T-helper 17 cell (primary cell): ENCODE measurements at regions not wholly inside any gene's neighbourhood (a gene's known extent, or its start where the extent isn't known, plus 50 kb on each side); places are given as distances from the start of the nearest gene placed in this dataset.

Experiments used
- ATAC-seq: fragments of 150-1000 bp; cut with Tn5 transposase; 2 replicates; pipeline ENCODE4 v1.10.0; 2021; ENCODE audit warnings: mild to moderate bottlenecking, moderate library complexity
- DNase-seq, 3 donors: peaks; one replicate each; pipeline versions ENCODE4 v3.0.0 to v3.0.0-alpha.2; 2020 to 2021
- H3K9me3 ChIP-seq: one replicate; pipeline ENCODE4 v1.7.0; 2013; ENCODE audit warnings: low read length, mild to moderate bottlenecking; ENCODE audit not compliant: control insufficient read depth, poor library complexity, severe bottlenecking
- H3K27ac Mint-ChIP-seq: one replicate; pipeline ENCODE4 v1.8.0; 2022; ENCODE audit warnings: mild to moderate bottlenecking, moderate library complexity, mixed read lengths
- H3K27me3 Mint-ChIP-seq: one replicate; pipeline ENCODE4 v1.8.0; 2022; ENCODE audit warnings: mixed read lengths
- H3K36me3 Mint-ChIP-seq: one replicate; pipeline ENCODE4 v1.8.0; 2022; ENCODE audit warnings: low read depth, mixed read lengths
- H3K4me1 Mint-ChIP-seq: one replicate; pipeline ENCODE4 v1.8.0; 2022; ENCODE audit warnings: mild to moderate bottlenecking, mixed read lengths
- H3K4me3 Mint-ChIP-seq: one replicate; pipeline ENCODE4 v1.8.0; 2022; ENCODE audit warnings: mild to moderate bottlenecking, moderate library complexity, mixed read lengths

GRCh38 chr1:38724160-38725131, 135.1 kb downstream of the RRAGC start:
- DNase-seq (no peak), ATAC-seq (no peak)
- H3K9me3 ChIP-seq = no peaks in the 10 kb centered on the region
- Mint-ChIP-seq H3K4me1 (no peaks in the 10 kb centered on the region), H3K36me3 (peaks cover 3% of the 10 kb centered on the region), H3K27me3 (peaks cover 86% of the 10 kb centered on the region), H3K4me3 (no peak overlapping the region), H3K27ac (no peak overlapping the region)

DNA sequence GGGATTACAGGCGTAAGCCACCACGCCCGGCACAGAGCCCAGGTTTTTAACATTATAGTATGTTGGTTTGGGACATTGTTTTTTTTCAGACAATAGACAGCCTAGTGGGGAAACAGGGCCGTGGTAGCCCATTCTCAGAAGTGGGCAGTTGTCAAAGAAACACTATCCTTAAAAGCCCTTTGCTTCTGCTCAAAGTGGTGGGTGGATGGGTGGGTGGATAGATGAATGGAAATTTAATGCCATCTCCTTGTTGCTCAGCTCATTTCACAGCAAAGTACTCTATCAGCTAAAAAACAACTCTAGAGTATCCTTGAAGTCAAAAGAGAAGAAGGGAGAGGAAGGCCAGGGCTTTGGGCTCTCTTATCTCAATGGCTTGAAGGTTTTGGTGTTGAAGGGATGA, 137.8 kb downstream of the RRAGC start:
- no peaks in the 10 kb centered on the region for H3K9me3 ChIP-seq
- Mint-ChIP-seq H3K27ac (no peak overlapping the region), H3K27me3 (peaks cover 79% of the 10 kb centered on the region), H3K4me3 (no peak overlapping the region), H3K36me3 (peaks cover 3% of the 10 kb centered on the region), H3K4me1 (no peaks in the 10 kb centered on the region)
- no peak for DNase-seq
- no peak for ATAC-seq

GRCh38 chr1:38719880-38720279, 139.7 kb downstream of the RRAGC start:
- no peaks in the 10 kb centered on the region for H3K4me1 Mint-ChIP-seq
- H3K9me3 ChIP-seq = no peaks in the 10 kb centered on the region
- H3K27me3 Mint-ChIP-seq = peaks cover 63% of the 10 kb centered on the region
- DNase-seq = no peak
- no peak overlapping the region for H3K4me3 Mint-ChIP-seq
- ATAC-seq = no peak
- peaks cover 3% of the 10 kb centered on the region for H3K36me3 Mint-ChIP-seq
- H3K27ac Mint-ChIP-seq = no peak overlapping the region

DNA sequence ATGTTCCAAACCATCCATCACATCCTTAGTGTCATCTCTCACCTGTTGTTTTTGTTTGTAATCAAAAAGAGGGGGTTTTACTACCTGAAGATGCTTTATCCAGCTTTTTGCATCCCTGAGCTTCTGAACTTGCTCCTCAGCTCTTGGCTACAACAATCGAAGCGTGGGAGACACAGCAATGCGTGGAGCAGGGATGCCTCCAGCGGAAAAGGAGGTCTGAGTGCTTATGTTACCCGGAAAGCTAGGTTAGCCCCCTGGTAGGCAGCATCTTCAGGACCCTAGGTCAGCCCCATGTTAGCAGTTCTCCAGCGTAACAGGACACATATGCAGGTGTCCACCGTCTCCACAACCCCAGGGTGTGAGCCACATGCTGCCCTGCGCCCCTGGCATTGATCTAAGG, 141.5 kb downstream of the RRAGC start:
- DNase-seq (no peak), ATAC-seq (no peak)
- H3K27me3 Mint-ChIP-seq = peaks cover 45% of the 10 kb centered on the region
- H3K9me3 ChIP-seq = no peaks in the 10 kb centered on the region
- no peak overlapping the region for H3K4me3 Mint-ChIP-seq
- no peak overlapping the region for H3K27ac Mint-ChIP-seq
- H3K36me3 Mint-ChIP-seq = no peaks in the 10 kb centered on the region
- H3K4me1 Mint-ChIP-seq = no peaks in the 10 kb centered on the region

DNA sequence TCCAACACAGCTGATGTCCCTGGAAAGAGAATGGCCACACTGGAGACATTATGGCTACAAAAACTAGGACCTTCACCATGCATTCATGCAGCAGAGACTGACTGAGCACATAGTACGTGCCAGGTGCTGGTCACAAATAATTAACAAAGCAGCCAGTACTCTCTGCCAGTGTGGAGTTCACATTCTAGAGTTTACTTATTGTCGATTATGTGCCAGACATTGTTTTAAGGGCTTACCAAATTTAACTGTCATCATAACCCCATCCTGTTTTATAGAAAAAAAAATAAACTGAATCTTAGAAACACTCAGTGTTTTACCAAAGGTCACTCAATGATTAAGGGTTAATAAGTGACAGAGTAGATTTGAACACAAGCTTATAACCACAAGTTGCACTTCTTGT, 143.3 kb downstream of the RRAGC start:
- DNase-seq = no peak
- Mint-ChIP-seq H3K27ac (no peak overlapping the region), H3K36me3 (no peaks in the 10 kb centered on the region), H3K4me3 (no peak overlapping the region), H3K4me1 (no peaks in the 10 kb centered on the region), H3K27me3 (peaks cover 32% of the 10 kb centered on the region)
- ATAC-seq = no peak
- H3K9me3 ChIP-seq = no peaks in the 10 kb centered on the region

DNA sequence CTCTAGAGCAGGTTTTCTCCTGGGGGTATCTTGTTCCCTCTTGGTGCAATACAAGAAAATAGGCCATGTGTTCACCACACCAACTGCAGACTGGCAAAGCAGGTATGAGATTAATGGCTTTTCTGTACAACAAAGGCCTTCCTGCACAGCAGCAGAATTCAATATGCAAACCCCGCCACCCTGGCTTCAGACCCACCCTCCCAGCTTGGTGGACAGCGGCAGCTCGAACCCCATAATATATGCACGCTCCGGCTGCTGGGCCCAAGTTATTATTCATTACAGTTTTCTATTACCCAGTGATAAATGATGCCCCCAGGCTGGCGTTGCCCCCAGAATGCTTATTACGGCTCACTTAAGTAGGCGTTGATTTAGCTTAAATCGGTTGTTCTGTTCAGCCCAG, 144.2 kb downstream of the RRAGC start:
- H3K27ac Mint-ChIP-seq = no peak overlapping the region
- H3K4me3 Mint-ChIP-seq = no peak overlapping the region
- H3K36me3 Mint-ChIP-seq = no peaks in the 10 kb centered on the region
- H3K27me3 Mint-ChIP-seq = peaks cover 26% of the 10 kb centered on the region
- no peaks in the 10 kb centered on the region for H3K9me3 ChIP-seq
- ATAC-seq (no peak), DNase-seq (no peak)
- no peaks in the 10 kb centered on the region for H3K4me1 Mint-ChIP-seq

DNA sequence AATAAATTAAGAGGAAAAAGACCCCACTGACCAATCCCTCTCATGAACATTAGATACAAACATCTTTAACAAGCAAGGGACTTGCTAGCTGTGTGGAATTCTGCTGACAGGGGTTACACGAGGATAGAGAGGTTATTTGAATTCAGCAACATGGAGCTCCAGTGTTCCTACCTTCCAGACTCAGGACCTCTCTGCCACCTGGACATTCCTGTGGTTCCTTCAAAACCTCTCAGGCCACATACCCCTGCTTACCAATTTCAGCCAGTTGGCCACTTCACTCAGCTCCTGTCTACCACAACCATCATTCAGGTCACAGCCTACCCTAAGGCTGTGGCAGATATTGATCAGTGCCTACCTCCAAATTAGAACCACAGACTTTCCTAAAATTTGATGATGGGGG, 147.5 kb downstream of the RRAGC start:
- H3K4me1 Mint-ChIP-seq = no peaks in the 10 kb centered on the region
- H3K4me3 Mint-ChIP-seq = no peak overlapping the region
- DNase-seq (no peak), ATAC-seq (no peak)
- no peaks in the 10 kb centered on the region for H3K27me3 Mint-ChIP-seq
- no peaks in the 10 kb centered on the region for H3K36me3 Mint-ChIP-seq
- no peaks in the 10 kb centered on the region for H3K9me3 ChIP-seq
- H3K27ac Mint-ChIP-seq = no peak overlapping the region

DNA sequence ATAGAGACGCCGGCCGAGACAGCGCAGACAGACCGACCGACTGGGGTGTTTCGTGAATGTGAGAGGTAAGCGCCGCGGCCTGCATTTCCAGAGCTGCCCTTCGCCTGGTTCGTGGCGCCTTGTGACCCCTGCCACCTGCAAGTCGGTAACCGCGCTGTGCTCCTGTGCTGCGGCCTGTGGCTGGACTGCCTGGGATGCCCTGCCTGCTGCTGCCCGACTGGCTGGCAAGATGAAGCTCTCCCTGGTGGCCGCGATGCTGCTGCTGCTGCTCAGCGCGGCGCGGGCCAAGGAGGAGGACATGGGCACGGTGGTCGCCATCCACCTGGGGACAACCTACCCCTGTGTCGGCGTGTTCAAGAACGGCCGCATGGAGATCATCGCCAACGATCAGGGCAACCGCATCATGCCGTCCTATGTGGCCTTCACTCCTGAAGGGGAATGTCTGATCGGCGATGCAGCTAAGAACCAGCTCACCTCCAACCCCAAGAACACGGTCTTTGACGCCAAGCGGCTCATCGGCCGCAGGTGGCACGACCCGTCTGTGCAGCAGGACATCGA, 150.8 kb downstream of the RRAGC start:
- Mint-ChIP-seq H3K4me3 (no peak overlapping the region), H3K36me3 (no peaks in the 10 kb centered on the region), H3K27ac (no peak overlapping the region), H3K4me1 (no peaks in the 10 kb centered on the region), H3K27me3 (peaks cover under 1% of the 10 kb centered on the region)
- ATAC-seq = no peak
- DNase-seq = no peak
- H3K9me3 ChIP-seq = no peaks in the 10 kb centered on the region

- Mint-ChIP-seq H3K27ac (no peak overlapping the region), H3K4me1 (no peaks in the 10 kb centered on the region), H3K27me3 (peaks cover 22% of the 10 kb centered on the region), H3K36me3 (peaks cover 2% of the 10 kb centered on the region), H3K4me3 (no peak overlapping the region)
- ATAC-seq (no peak), DNase-seq (no peak)
- no peaks in the 10 kb centered on the region for H3K9me3 ChIP-seq
Measured at GRCh38 chr1:38701088-38701487, 158.5 kb downstream of the RRAGC start.

GRCh38 chr1:38700077-38700470, 159.5 kb downstream of the RRAGC start:
- no peaks in the 10 kb centered on the region for H3K4me1 Mint-ChIP-seq
- no peak for ATAC-seq
- no peak for DNase-seq
- H3K36me3 Mint-ChIP-seq = peaks cover 2% of the 10 kb centered on the region
- H3K4me3 Mint-ChIP-seq = no peak overlapping the region
- H3K27ac Mint-ChIP-seq = no peak overlapping the region
- peaks cover 28% of the 10 kb centered on the region for H3K27me3 Mint-ChIP-seq
- H3K9me3 ChIP-seq = no peaks in the 10 kb centered on the region

DNA sequence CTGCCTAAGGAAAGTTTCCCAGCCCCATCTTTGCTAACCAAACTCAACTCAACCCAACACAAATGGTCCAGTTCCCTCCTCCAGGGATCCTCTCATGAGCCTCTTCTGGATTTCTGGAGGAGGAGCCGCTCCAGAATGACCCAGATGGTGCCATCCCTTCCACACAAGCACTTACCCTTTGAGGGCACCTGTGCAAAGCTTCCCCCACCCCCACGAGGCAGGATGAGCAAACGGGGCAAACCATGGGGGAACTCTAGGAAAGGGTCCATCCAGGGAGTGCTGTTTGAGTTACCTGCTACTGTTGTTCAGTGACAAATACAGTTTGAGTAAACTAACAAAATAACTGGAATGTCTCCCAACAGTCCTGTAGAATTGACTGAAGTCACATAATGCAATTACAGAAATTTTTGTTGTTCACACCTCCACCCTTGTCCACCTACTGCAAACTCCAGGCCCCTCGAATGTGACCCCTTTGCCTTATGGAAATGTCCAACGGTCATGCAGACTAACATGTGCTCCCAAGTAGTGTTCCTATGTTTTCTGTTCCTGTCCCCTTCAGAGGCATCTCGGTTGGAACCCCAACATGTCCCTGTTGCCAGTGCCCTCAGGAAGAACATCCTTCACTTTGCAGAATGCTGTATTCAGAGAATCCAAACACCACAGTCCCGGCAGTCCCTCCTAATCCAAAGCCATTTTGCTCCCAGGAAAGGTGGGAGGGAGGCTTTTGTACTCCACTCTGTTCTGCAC, 160.1 kb downstream of the RRAGC start:
- Mint-ChIP-seq H3K4me1 (no peaks in the 10 kb centered on the region), H3K36me3 (peaks cover 2% of the 10 kb centered on the region), H3K27ac (no peak overlapping the region), H3K4me3 (no peak overlapping the region), H3K27me3 (peaks cover 30% of the 10 kb centered on the region)
- ATAC-seq (no peak), DNase-seq (no peak)
- no peaks in the 10 kb centered on the region for H3K9me3 ChIP-seq

DNA sequence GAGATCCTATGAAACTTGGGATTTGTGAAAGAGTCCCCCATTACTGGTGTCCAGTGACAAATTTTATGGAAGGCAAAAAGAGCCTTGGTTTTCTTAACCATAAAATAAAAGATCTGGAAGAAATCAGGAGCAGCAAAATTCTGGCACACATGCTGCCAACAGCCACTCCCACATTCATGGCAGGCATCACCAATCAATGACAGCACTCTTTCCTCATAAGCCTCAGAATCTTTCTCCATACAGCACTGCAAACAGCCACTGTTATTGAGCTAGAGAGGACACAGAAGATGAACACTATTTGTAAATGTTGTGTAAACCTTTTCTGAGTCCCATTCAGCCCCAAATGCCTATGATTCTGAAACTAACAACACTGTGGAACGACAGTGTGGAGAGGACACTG, 162.2 kb downstream of the RRAGC start:
- DNase-seq (no peak), ATAC-seq (no peak)
- no peaks in the 10 kb centered on the region for H3K9me3 ChIP-seq
- no peak overlapping the region for H3K4me3 Mint-ChIP-seq
- no peaks in the 10 kb centered on the region for H3K4me1 Mint-ChIP-seq
- no peak overlapping the region for H3K27ac Mint-ChIP-seq
- peaks cover 2% of the 10 kb centered on the region for H3K36me3 Mint-ChIP-seq
- H3K27me3 Mint-ChIP-seq = peaks cover 29% of the 10 kb centered on the region

- ATAC-seq = no peak
- no peaks in the 10 kb centered on the region for H3K9me3 ChIP-seq
- no peak overlapping the region for H3K4me3 Mint-ChIP-seq
- peaks cover 26% of the 10 kb centered on the region for H3K27me3 Mint-ChIP-seq
- no peak for DNase-seq
- no peak overlapping the region for H3K27ac Mint-ChIP-seq
- no peaks in the 10 kb centered on the region for H3K4me1 Mint-ChIP-seq
- H3K36me3 Mint-ChIP-seq = no peaks in the 10 kb centered on the region
Measured at GRCh38 chr1:38696371-38696770, 163.2 kb downstream of the RRAGC start.
